Gastrocnemius medialis (tissue), 4 donors: ENCODE measurements at regions not wholly inside any gene's neighbourhood (a gene's known extent, or its start where the extent isn't known, plus 50 kb on each side); places are given as distances from the start of the nearest gene placed in this dataset.

Source experiments
- ATAC-seq, 2 donors: fragments of 150-250 bp; one replicate each; pipeline ENCODE4 v1.9.1; 2016
- DNase-seq, 2 donors: peaks; one replicate each; pipeline ENCODE4 v3.0.0-alpha.2; 2019
- H3K27ac ChIP-seq, 4 donors: fragments of 200-600 bp; sonication (generic); 1 replicate in 1 of 4; 2 replicates in 3 of 4; pipeline ENCODE4 v1.5.1; 2016 to 2018; ENCODE audit warnings: mild to moderate bottlenecking in 2 of 4, moderate library complexity in 1 of 4
- H3K27me3 ChIP-seq, 3 donors: fragments of 200-600 bp; sonication (generic) in 2 of 3; 1 replicate in 1 of 3; 2 replicates in 2 of 3; pipeline versions ENCODE4 v1.5.1 to v1.6.0; 2016 to 2019; ENCODE audit warnings: mild to moderate bottlenecking in 1 of 3, moderate library complexity in 1 of 3
- H3K36me3 ChIP-seq, 2 donors: fragments of 200-600 bp; sonication (generic) in 1 of 2; one replicate each; pipeline ENCODE4 v1.5.1; 2017 to 2018
- H3K4me1 ChIP-seq, 2 donors: fragments of 200-600 bp; sonication (generic) in 1 of 2; one replicate each; pipeline ENCODE4 v1.5.1; 2016 to 2017; ENCODE audit warnings: mild to moderate bottlenecking in 2 of 2
- H3K4me3 ChIP-seq, 4 donors: fragments of 200-600 bp; sonication (generic) in 3 of 4; 1 replicate in 1 of 4; 2 replicates in 3 of 4; pipeline ENCODE4 v1.5.1; 2016 to 2019; ENCODE audit warnings: mild to moderate bottlenecking in 2 of 4
- H3K9me3 ChIP-seq, 3 donors: fragments of 200-600 bp; sonication (generic) in 2 of 3; 1 replicate in 1 of 3; 2 replicates in 2 of 3; pipeline ENCODE4 v1.5.1; 2016 to 2019
- CTCF ChIP-seq, 5 experiments: fragments of 450-650 bp in 3 of 5; fragments of 200-600 bp in 2 of 5; sonication (generic) in 2 of 5; IDR thresholded peaks in 4 of 5; conservative IDR thresholded peaks in 1 of 5; 1 replicate in 4 of 5; 2 replicates in 1 of 5; pipeline ENCODE4 v1.5.1; 2016 to 2019; ENCODE audit warnings: antibody characterized with exemption in 5 of 5, mild to moderate bottlenecking in 3 of 5, moderate library complexity in 3 of 5
- POLR2A ChIP-seq, 2 donors: fragments of 450-650 bp; IDR thresholded peaks; one replicate each; pipeline ENCODE4 v1.6.1; 2017; ENCODE audit warnings: antibody characterized with exemption in 2 of 2, mild to moderate bottlenecking in 2 of 2, moderate library complexity in 2 of 2
- in situ Hi-C, 4 donors: fragments of 200-750 bp; cut with MboI; loops; one replicate each; pipeline versions ENCODE4 v1.15.0 to v1.8.0; 2017; ENCODE audit warnings: low sequenced_read_pairs in 4 of 4
- intact Hi-C: fragments of 100-400 bp; cut with DNase I; formaldehyde crosslinking; loops from one replicate; pipeline ENCODE4 v1.15.1; 2023; ENCODE audit warnings: low total_unique reads

GRCh38 chr14:53354336-53354735, 201.2 kb upstream of the DDHD1 start:
- Histone ChIP-seq H3K27me3 (no peaks in the 10 kb centered on the region), H3K4me1 (no peaks in the 10 kb centered on the region), H3K9me3 (no peaks in the 10 kb centered on the region), H3K27ac (no peak overlapping the region), H3K4me3 (no peak overlapping the region), H3K36me3 (no peaks in the 10 kb centered on the region)
- in situ Hi-C loops = no loop called here
- DNase-seq = no peak
- TF ChIP-seq CTCF (IDR thresholded peaks at IDR 0.05 in 4 of 5, conservative IDR thresholded peaks at IDR 0.05 in 1 of 5) (no peak), POLR2A (IDR thresholded peaks at IDR 0.05) (no peak)
- no peak for ATAC-seq
- intact Hi-C loops = no loop called here

GRCh38 chr14:53350866-53351265, 197.7 kb upstream of the DDHD1 start:
- intact Hi-C loops (no loop called here), in situ Hi-C loops (no loop called here)
- Histone ChIP-seq H3K36me3 (no peaks in the 10 kb centered on the region), H3K4me1 (no peaks in the 10 kb centered on the region), H3K4me3 (no peak overlapping the region), H3K27me3 (no peaks in the 10 kb centered on the region), H3K9me3 (no peaks in the 10 kb centered on the region), H3K27ac (no peak overlapping the region)
- DNase-seq (no peak), ATAC-seq (no peak)
- TF ChIP-seq POLR2A (IDR thresholded peaks at IDR 0.05) = no peak
- TF ChIP-seq CTCF (IDR thresholded peaks at IDR 0.05 in 4 of 5, conservative IDR thresholded peaks at IDR 0.05 in 1 of 5) = no peak

- TF ChIP-seq CTCF (IDR thresholded peaks at IDR 0.05 in 4 of 5, conservative IDR thresholded peaks at IDR 0.05 in 1 of 5) (no peak), POLR2A (IDR thresholded peaks at IDR 0.05) (no peak)
These were observed 197.3 kb upstream of the DDHD1 start for GRCh38 chr14:53350429-53350828.

GRCh38 chr14:53346988-53347387, 193.9 kb upstream of the DDHD1 start:
- Histone ChIP-seq H3K9me3 (no peaks in the 10 kb centered on the region), H3K36me3 (no peaks in the 10 kb centered on the region), H3K27me3 (no peaks in the 10 kb centered on the region), H3K27ac (no peak overlapping the region), H3K4me1 (no peaks in the 10 kb centered on the region), H3K4me3 (no peak overlapping the region)
- in situ Hi-C loops = no loop called here
- ATAC-seq = no peak
- intact Hi-C loops = no loop called here
- TF ChIP-seq CTCF (IDR thresholded peaks at IDR 0.05 in 4 of 5, conservative IDR thresholded peaks at IDR 0.05 in 1 of 5) (no peak), POLR2A (IDR thresholded peaks at IDR 0.05) (no peak)
- no peak for DNase-seq

More at GRCh38 chr14:53350429-53350828, 197.3 kb upstream of the DDHD1 start:
- H3K27me3 ChIP-seq = no peaks in the 10 kb centered on the region
- in situ Hi-C loops = no loop called here
- DNase-seq (no peak), ATAC-seq (no peak)
- intact Hi-C loops = no loop called here
- H3K4me3 ChIP-seq = no peak overlapping the region
- no peaks in the 10 kb centered on the region for H3K9me3 ChIP-seq
- no peaks in the 10 kb centered on the region for H3K36me3 ChIP-seq
- no peaks in the 10 kb centered on the region for H3K4me1 ChIP-seq
- no peak overlapping the region for H3K27ac ChIP-seq

- no peak for ATAC-seq
- DNase-seq = no peak
- H3K9me3 ChIP-seq = no peaks in the 10 kb centered on the region
- no peak overlapping the region for H3K4me3 ChIP-seq
- H3K36me3 ChIP-seq = no peaks in the 10 kb centered on the region
- H3K27me3 ChIP-seq = no peaks in the 10 kb centered on the region
- no peak overlapping the region for H3K27ac ChIP-seq
- in situ Hi-C loops (no loop called here), intact Hi-C loops (no loop called here)
- TF ChIP-seq CTCF (IDR thresholded peaks at IDR 0.05 in 4 of 5, conservative IDR thresholded peaks at IDR 0.05 in 1 of 5) (no peak), POLR2A (IDR thresholded peaks at IDR 0.05) (no peak)
- H3K4me1 ChIP-seq = no peaks in the 10 kb centered on the region
These were observed 188.2 kb upstream of the DDHD1 start for GRCh38 chr14:53341324-53341723.
